Mucosa of stomach (tissue), 1 donor: ENCODE measurements at regions not wholly inside any gene's neighbourhood (a gene's known extent, or its start where the extent isn't known, plus 50 kb on each side); places are given as distances from the start of the nearest gene placed in this dataset.

Experiments used
- H3K27me3 ChIP-seq: one replicate; pipeline ENCODE4 v1.7.0; 2013; ENCODE audit warnings: mild to moderate bottlenecking, low read length; ENCODE audit not compliant: control insufficient read depth, insufficient read depth
- H3K36me3 ChIP-seq: one replicate; pipeline ENCODE4 v1.7.0; 2013; ENCODE audit warnings: low read length; ENCODE audit not compliant: control insufficient read depth, insufficient read depth
- H3K4me1 ChIP-seq: one replicate; pipeline ENCODE4 v1.7.0; 2013; ENCODE audit warnings: mild to moderate bottlenecking, low read length; ENCODE audit not compliant: control insufficient read depth, insufficient read depth
- H3K4me3 ChIP-seq: one replicate; pipeline ENCODE4 v1.7.0; 2013; ENCODE audit warnings: low read length
- H3K9ac ChIP-seq: one replicate; pipeline ENCODE4 v1.7.0; 2013; ENCODE audit warnings: mild to moderate bottlenecking, low read length, moderate library complexity
- H3K9me3 ChIP-seq: one replicate; pipeline ENCODE4 v1.7.0; 2013; ENCODE audit warnings: mild to moderate bottlenecking, low read length, moderate library complexity; ENCODE audit not compliant: control insufficient read depth
- donor health status: Pancreatic carcinoma.

DNA sequence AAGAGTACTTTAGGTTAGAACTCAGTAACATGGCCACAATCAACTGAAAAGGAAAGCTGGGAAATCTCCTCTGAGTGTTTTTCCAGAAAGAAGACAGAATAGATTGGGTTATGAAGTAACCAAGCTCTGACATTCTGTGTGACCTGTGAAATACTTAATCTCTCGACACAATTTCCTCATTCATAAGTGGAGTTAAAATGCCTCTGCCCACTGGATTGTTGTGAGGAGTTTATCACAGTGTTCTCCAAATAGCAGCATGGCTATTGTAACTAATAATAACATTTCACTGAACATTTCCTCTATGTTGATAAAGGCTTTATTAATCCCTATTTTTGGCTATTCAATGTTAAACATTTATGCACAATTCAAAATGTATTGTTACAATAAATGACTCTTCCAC, 311.0 kb downstream of the GABRB2 start:
- no peak overlapping the region for H3K9ac ChIP-seq
- no peaks in the 10 kb centered on the region for H3K27me3 ChIP-seq
- no peak overlapping the region for H3K4me3 ChIP-seq
- H3K4me1 ChIP-seq, result no peaks in the 10 kb centered on the region
- no peaks in the 10 kb centered on the region for H3K9me3 ChIP-seq
- H3K36me3 ChIP-seq, result no peaks in the 10 kb centered on the region

DNA sequence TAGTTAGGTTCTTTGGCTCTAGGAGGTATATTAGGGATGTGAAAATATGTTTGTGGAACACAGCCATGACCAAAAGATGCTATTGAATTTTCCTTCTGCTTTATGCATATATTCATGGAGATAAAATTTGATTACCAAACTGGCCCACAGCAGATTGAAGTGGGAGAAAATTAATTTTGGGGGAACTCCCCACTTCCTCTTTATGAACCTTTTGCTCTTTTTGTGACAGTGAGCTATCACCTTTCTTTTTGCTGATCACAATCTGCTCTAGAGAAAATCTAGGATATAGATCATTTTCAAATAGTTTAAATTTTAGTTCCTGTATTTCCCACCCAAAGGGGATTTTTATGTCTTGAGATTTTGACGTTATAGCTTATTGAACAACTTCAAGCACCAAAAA, 313.0 kb downstream of the GABRB2 start:
- no peaks in the 10 kb centered on the region for H3K27me3 ChIP-seq
- H3K4me3 ChIP-seq, result no peak overlapping the region
- no peaks in the 10 kb centered on the region for H3K36me3 ChIP-seq
- H3K4me1 ChIP-seq, result no peaks in the 10 kb centered on the region
- no peak overlapping the region for H3K9ac ChIP-seq
- no peaks in the 10 kb centered on the region for H3K9me3 ChIP-seq

- Histone ChIP-seq H3K4me3 (no peak overlapping the region), H3K9ac (no peak overlapping the region), H3K36me3 (no peaks in the 10 kb centered on the region), H3K9me3 (no peaks in the 10 kb centered on the region), H3K4me1 (no peaks in the 10 kb centered on the region), H3K27me3 (no peaks in the 10 kb centered on the region)
Observed at GRCh38 chr5:161230221-161230620, 316.3 kb downstream of the GABRB2 start.

DNA sequence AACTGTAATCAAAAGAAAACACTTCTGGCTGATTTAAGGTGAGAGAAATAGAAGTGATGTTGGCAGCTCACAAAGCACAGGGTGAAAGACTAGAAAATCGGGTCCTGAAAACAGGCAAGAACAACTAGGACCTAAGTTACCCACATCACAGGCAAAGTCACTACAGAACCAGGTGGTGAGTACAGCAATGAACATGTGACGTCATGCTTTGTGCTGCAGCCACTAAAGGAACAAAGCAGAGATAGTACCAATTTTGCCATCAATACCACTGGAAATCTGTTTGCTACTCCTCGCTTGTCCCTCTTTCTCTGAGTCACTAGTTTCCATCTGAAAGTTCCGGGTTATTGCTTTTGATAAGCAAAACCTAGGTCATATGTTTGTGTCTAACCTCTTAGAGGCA, 326.7 kb downstream of the GABRB2 start:
- H3K4me1 ChIP-seq, result no peaks in the 10 kb centered on the region
- no peak overlapping the region for H3K4me3 ChIP-seq
- H3K27me3 ChIP-seq, result no peaks in the 10 kb centered on the region
- no peaks in the 10 kb centered on the region for H3K9me3 ChIP-seq
- H3K36me3 ChIP-seq, result no peaks in the 10 kb centered on the region
- H3K9ac ChIP-seq, result no peak overlapping the region

DNA sequence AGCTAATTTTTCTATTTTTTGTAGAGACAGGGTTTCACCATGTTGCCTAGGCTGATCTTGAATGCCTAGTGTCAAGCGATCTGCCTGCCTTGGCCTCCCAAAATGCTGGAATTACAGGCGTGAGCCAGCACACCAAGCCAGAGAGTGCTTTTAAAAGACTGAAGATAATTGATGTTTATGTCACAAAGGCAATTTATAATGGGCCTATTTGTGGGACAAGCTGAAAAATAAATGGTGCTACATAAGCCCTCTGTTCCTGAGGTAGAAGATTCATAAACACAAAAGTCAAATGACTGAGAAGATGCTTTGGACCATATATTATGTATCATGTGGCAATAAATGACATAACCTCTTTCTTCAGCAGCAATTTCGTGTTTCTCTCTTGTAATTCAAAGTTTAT, 329.6 kb downstream of the GABRB2 start:
- H3K4me3 ChIP-seq, result no peak overlapping the region

DNA sequence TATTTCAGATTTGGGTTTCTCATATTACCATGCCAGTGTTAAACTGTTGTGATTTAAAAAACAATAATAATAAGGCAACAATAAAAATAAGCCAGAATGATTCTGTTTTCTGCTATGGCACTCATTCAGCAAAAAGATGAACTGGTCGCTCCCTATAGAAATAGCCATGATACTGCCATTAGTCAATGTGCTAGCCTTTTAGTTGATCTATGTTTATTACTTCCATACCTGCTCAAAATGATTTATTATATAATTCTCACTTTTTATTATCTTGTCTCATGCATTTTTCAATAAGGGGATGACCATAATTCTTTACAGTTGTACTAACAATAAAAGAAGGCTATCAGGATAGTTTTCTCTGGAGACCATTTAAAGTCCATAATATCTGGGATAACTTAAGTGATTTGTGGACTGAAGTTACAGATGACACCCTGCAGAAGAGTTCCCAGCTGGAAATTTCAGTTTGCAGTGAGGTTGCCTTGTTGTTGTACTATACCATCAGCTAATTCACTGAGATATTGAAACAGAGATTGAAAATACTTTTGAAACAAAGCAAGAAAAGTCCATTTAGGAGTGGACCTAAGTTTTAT, 334.3 kb downstream of the GABRB2 start:
- H3K4me3 ChIP-seq, result no peak overlapping the region
- no peaks in the 10 kb centered on the region for H3K4me1 ChIP-seq
- H3K9me3 ChIP-seq, result no peaks in the 10 kb centered on the region

More for the DNA sequence above, 329.6 kb downstream of the GABRB2 start:
- no peaks in the 10 kb centered on the region for H3K9me3 ChIP-seq
- no peak overlapping the region for H3K9ac ChIP-seq
- no peaks in the 10 kb centered on the region for H3K36me3 ChIP-seq
- no peaks in the 10 kb centered on the region for H3K27me3 ChIP-seq
- no peaks in the 10 kb centered on the region for H3K4me1 ChIP-seq

DNA sequence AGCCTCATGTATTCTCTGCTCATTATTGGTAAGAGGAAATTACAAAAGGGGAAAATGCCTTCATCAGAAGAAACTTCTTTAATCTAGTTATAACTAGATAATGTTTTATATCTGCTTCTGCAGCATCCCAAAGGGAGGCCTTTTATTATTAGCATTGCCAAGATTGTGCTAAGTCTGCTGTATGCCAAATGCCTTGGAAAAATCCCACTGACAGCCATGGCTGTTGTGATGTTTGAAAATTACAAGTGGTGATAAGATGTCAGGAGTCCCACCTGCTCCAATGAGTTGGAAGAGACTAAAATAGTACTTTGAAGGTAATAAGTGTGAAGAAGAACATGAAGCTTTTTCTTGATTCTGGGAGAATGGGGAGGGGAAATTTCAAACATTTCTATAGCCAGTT, 345.0 kb downstream of the GABRB2 start:
- Histone ChIP-seq H3K9me3 (no peaks in the 10 kb centered on the region), H3K36me3 (no peaks in the 10 kb centered on the region), H3K27me3 (no peaks in the 10 kb centered on the region), H3K4me1 (no peaks in the 10 kb centered on the region), H3K4me3 (no peak overlapping the region), H3K9ac (no peak overlapping the region)

More for the DNA sequence above, 334.3 kb downstream of the GABRB2 start:
- no peaks in the 10 kb centered on the region for H3K36me3 ChIP-seq
- no peak overlapping the region for H3K9ac ChIP-seq
- no peaks in the 10 kb centered on the region for H3K27me3 ChIP-seq

DNA sequence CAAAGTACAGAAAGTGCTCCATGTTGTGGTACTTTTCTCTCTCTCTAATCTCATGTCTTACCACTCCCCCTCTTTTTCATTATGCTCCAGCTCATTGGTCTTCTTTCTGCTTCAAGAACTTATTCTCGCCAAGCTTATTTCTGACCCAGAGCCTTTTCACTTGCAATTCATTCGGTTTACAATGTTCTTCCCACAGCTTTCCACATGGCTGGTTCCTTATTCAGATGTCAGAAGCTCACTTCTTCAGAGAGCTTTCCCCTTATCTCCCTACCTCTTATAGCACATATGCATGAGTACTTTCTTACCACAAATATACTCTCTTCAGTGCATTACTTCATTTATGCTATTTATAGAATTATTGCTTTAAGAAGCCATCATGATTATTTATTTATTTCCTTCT, 338.8 kb upstream of the ATP10B start:
- no peak overlapping the region for H3K4me3 ChIP-seq
- no peak overlapping the region for H3K9ac ChIP-seq
- H3K27me3 ChIP-seq, result no peaks in the 10 kb centered on the region
- H3K4me1 ChIP-seq, result peaks cover 16% of the 10 kb centered on the region
- H3K36me3 ChIP-seq, result no peaks in the 10 kb centered on the region
- H3K9me3 ChIP-seq, result no peaks in the 10 kb centered on the region

- no peaks in the 10 kb centered on the region for H3K27me3 ChIP-seq
- H3K36me3 ChIP-seq, result no peaks in the 10 kb centered on the region
- H3K4me3 ChIP-seq, result no peak overlapping the region
- H3K4me1 ChIP-seq, result peaks cover 16% of the 10 kb centered on the region
- H3K9ac ChIP-seq, result no peak overlapping the region
- no peaks in the 10 kb centered on the region for H3K9me3 ChIP-seq
Observed at GRCh38 chr5:161190086-161190485, 338.1 kb upstream of the ATP10B start.

DNA sequence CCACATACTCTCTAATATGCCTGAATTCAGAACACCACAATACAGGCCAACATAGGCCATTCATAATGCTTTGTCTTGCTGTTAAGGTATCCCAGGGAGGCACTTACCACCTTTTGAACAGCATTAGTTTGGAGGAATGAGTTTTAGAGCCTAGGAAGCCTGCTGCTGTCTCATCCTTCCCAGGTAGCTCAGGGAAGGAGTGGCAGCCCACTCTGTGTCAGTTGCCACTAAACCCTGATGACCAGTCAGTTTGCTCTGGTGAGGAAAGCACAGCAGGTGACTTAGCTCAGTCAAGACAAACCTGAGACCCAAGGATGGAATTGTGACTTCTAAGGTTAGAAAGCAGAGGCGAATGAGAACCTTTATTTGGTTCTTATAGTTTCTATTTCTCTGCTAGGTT, 337.4 kb upstream of the ATP10B start:
- H3K27me3 ChIP-seq, result no peaks in the 10 kb centered on the region
- no peaks in the 10 kb centered on the region for H3K9me3 ChIP-seq
- H3K36me3 ChIP-seq, result no peaks in the 10 kb centered on the region
- no peak overlapping the region for H3K9ac ChIP-seq
- no peak overlapping the region for H3K4me3 ChIP-seq
- peaks cover 16% of the 10 kb centered on the region for H3K4me1 ChIP-seq

- H3K27me3 ChIP-seq, result no peaks in the 10 kb centered on the region
- no peaks in the 10 kb centered on the region for H3K36me3 ChIP-seq
- no peaks in the 10 kb centered on the region for H3K4me1 ChIP-seq
- no peaks in the 10 kb centered on the region for H3K9me3 ChIP-seq
- H3K9ac ChIP-seq, result no peak overlapping the region
- H3K4me3 ChIP-seq, result no peak overlapping the region
Observed at GRCh38 chr5:161183559-161183958, 331.5 kb upstream of the ATP10B start.

GRCh38 chr5:161176221-161176620, 324.2 kb upstream of the ATP10B start:
- Histone ChIP-seq H3K4me1 (no peaks in the 10 kb centered on the region), H3K9ac (no peak overlapping the region), H3K36me3 (no peaks in the 10 kb centered on the region)

GRCh38 chr5:161169776-161170175, 317.8 kb upstream of the ATP10B start:
- Histone ChIP-seq H3K4me1 (no peaks in the 10 kb centered on the region), H3K9ac (no peak overlapping the region), H3K9me3 (no peaks in the 10 kb centered on the region), H3K36me3 (no peaks in the 10 kb centered on the region), H3K27me3 (no peaks in the 10 kb centered on the region), H3K4me3 (no peak overlapping the region)

More at GRCh38 chr5:161176221-161176620, 324.2 kb upstream of the ATP10B start:
- Histone ChIP-seq H3K9me3 (no peaks in the 10 kb centered on the region), H3K27me3 (no peaks in the 10 kb centered on the region), H3K4me3 (no peak overlapping the region)
